GM10266 (cell line): ENCODE measurements at regions not wholly inside any gene's neighbourhood (a gene's known extent, or its start where the extent isn't known, plus 50 kb on each side); places are given as distances from the start of the nearest gene placed in this dataset.
A peak's percentile ranks its signal among the peaks of the same experiment; 100 is the strongest.

Experiments
- DNase-seq: peaks from one replicate; pipeline ENCODE4 v3.0.0; 2012; ENCODE audit errors: extremely low spot score
- TF ChIP-seq, protein P1 (sequence below): IDR thresholded peaks from 2 replicates; pipeline ENCODE4 v1.5.1; 2012; ENCODE audit warnings: mild to moderate bottlenecking, low read depth; ENCODE audit not compliant: control insufficient read depth, insufficient read depth; ENCODE audit errors: missing control alignments

DNA sequence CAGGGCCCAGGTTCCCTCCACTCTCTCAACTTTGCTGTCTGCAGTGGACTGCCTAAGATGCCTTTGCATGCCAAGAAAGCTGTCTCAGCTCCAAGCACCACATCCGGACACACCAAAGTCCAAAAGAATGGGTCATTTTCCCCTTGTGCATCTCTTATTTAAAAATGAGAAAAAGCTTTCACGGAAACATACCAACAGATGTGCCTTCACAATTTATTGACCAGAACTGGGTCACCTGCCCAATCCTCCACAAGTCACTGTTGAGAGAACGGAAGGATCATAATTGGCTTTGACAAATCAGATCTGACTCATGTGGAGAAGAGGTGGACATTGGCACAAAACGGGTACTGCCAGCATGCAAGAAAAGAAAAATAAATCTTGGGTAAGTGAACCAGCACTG is 258.3 kb downstream of the SNX13 start:
- TF ChIP-seq, protein P1, sequence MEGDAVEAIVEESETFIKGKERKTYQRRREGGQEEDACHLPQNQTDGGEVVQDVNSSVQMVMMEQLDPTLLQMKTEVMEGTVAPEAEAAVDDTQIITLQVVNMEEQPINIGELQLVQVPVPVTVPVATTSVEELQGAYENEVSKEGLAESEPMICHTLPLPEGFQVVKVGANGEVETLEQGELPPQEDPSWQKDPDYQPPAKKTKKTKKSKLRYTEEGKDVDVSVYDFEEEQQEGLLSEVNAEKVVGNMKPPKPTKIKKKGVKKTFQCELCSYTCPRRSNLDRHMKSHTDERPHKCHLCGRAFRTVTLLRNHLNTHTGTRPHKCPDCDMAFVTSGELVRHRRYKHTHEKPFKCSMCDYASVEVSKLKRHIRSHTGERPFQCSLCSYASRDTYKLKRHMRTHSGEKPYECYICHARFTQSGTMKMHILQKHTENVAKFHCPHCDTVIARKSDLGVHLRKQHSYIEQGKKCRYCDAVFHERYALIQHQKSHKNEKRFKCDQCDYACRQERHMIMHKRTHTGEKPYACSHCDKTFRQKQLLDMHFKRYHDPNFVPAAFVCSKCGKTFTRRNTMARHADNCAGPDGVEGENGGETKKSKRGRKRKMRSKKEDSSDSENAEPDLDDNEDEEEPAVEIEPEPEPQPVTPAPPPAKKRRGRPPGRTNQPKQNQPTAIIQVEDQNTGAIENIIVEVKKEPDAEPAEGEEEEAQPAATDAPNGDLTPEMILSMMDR: no peak
- DNase-seq: no peak

DNA sequence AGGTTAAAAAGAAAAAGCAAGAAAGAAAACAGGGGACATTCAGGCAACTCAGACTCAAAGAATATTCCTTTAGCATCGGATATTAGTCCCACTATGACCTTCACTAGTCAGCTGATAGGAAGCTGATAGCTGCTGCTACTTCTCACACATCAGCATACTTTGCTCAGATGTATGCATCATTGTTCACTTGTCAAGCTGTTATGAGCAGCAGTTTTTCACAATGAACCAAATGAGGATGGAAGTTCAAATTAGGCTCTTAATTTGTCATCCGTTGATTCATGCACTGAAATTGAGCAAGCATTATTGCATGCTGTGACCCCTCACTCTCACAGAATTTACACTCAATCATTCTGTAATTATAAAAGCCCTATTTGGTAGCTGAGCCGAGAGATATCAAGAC is 257.7 kb downstream of the SNX13 start:
- TF ChIP-seq, protein P1: no peak
- DNase-seq: no peak

DNA sequence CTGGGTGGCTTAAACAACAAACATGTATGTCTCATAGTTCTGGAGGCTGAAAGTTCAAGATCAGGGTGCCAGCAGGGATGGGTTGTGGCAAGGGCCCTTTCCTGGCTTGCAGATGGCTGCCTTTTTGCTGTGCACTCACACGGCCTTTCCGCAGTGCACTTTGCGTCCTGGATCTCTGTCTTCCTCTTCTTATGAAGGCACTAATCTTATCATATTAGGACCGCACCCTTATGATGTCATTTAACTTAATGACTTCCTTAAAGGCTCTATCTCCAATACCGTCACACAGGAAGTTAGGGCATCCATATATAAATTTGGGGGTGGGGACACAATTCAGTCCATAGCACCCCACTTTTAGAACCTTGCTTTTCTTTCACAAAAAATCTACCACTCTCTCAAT is 255.2 kb downstream of the SNX13 start:
- TF ChIP-seq, protein P1: no peak
- no peak for DNase-seq

DNA sequence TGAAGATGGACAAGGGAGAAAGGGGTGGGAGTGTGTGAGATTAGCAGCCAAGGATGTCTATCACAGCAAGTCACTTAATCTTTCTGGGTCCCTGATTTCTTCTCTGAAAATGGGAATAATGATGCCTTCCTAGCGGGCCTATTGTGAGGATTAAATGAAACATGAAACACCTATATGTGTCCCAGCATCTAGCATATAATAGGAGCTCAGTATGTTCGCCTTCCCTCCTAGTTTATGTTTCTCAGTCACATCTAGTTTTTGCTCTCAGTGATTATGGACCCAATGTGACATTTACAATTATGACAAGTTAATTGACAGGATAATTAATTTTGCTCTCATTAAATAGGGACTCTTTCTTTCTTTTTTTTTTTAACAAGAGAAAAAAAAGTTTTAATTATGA is 252.9 kb downstream of the SNX13 start:
- no peak for DNase-seq

DNA sequence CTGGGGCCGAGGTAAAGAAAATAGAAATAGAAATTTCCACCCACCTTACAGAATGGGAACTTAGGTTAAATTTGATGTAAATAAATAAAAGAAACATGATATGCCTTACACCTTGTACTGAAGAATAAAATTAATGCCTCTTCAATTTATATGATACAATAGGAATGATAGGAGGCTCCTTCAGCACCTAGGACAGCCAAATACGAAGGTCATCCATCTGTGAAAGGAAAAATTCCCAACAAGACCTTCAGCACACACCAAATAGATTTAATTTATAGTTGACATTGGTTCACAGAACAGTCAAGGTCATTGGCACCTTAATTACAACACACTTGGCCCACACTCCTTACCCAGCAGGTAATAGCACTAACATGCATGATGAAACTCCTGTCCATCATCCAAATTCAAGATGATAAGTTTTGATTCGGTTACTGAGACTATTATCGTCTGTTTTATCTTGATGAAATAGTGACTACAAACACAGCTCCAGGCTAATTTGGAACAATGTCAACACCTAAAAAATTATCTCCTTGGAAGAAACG is 250.9 kb downstream of the SNX13 start:
- TF ChIP-seq, protein P1: no peak
- DNase-seq: no peak

More for the DNA sequence above, 252.9 kb downstream of the SNX13 start:
- TF ChIP-seq, protein P1: no peak

DNA sequence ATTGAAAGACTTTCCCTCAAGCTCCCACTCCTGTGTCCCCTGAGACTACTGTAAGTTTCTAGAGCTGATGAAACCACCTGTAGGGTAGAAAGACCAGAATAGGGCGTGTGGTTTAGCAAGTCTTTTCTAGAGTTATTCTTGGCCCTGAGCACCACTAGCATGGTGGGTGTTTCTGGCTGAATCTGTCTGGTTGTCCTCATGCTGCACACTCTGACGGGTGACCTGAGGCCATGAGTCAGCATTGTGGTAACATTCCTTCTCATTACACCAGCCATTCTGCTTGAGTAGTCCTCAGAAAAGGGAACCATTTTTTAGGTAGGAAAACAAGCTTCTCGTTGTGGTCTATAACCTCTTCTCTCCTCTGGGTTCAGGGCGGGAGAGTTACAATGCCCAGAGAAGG is 250.3 kb downstream of the SNX13 start:
- TF ChIP-seq, protein P1: no peak
- DNase-seq: peak; percentile 12

DNA sequence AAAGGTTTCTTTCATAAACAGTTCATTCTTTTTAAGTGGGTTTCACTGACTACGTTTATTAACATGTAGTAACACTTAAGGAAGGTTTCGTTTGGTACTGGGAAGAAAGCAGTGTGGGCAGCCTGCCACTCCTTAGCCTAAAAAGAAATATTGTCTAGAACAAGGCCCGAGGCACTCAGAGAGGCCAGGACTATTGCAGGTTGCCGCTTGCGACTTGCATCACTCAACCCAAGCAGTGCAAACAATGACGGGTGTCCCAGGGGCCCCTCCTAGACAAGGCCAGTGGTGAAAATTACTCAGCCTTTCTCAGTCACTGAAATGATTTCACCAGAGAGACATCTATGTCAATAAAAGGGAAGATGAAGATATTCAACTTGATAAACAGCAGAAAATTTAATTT is 243.9 kb downstream of the SNX13 start:
- no peak for DNase-seq
- TF ChIP-seq, protein P1: no peak
